ENCODE measurements at regions not wholly inside any gene's neighbourhood (a gene's known extent, or its start where the extent isn't known, plus 50 kb on each side); places are given as distances from the start of the nearest gene placed in this dataset.

- no peak for DNase-seq
- Mint-ChIP-seq H3K4me3 (no peak overlapping the region), H3K9me3 (peaks cover 3% of the 10 kb centered on the region), H3K4me1 (ENCODE audit: low read depth) (no peaks in the 10 kb centered on the region), H3K27me3 (ENCODE audit: low read depth) (peaks cover 2% of the 10 kb centered on the region), H3K36me3 (ENCODE audit: insufficient read depth) (no peaks in the 10 kb centered on the region)
- ATAC-seq = no peak
Observed at GRCh38 chr1:218679391-218679790, 334.3 kb downstream of the TGFB2 start.

GRCh38 chr1:218679988-218680748, 335.0 kb downstream of the TGFB2 start:
- ATAC-seq = no peak
- Mint-ChIP-seq H3K9me3 (peaks cover 3% of the 10 kb centered on the region), H3K4me1 (ENCODE audit: low read depth) (no peaks in the 10 kb centered on the region), H3K36me3 (ENCODE audit: insufficient read depth) (no peaks in the 10 kb centered on the region), H3K4me3 (no peak overlapping the region), H3K27me3 (ENCODE audit: low read depth) (peaks cover 2% of the 10 kb centered on the region)
- DNase-seq = no peak

- DNase-seq = no peak
- Mint-ChIP-seq H3K4me1 (ENCODE audit: low read depth) (no peaks in the 10 kb centered on the region), H3K36me3 (ENCODE audit: insufficient read depth) (no peaks in the 10 kb centered on the region)
Observed at GRCh38 chr1:218683242-218683641, 338.1 kb downstream of the TGFB2 start.

GRCh38 chr1:218686258-218686657, 341.1 kb downstream of the TGFB2 start:
- H3K36me3 Mint-ChIP-seq (ENCODE audit: insufficient read depth) = no peaks in the 10 kb centered on the region
- no peaks in the 10 kb centered on the region for H3K27me3 Mint-ChIP-seq (ENCODE audit: low read depth)
- no peak overlapping the region for H3K4me3 Mint-ChIP-seq
- DNase-seq (no peak), ATAC-seq (no peak)
- no peaks in the 10 kb centered on the region for H3K4me1 Mint-ChIP-seq (ENCODE audit: low read depth)
- peaks cover 3% of the 10 kb centered on the region for H3K9me3 Mint-ChIP-seq

More at GRCh38 chr1:218683242-218683641, 338.1 kb downstream of the TGFB2 start:
- Mint-ChIP-seq H3K4me3 (no peak overlapping the region), H3K9me3 (peaks cover 3% of the 10 kb centered on the region), H3K27me3 (ENCODE audit: low read depth) (no peaks in the 10 kb centered on the region)
- ATAC-seq = no peak

- Mint-ChIP-seq H3K36me3 (ENCODE audit: insufficient read depth) (no peaks in the 10 kb centered on the region), H3K4me3 (no peak overlapping the region), H3K9me3 (peaks cover 2% of the 10 kb centered on the region), H3K27me3 (ENCODE audit: low read depth) (no peaks in the 10 kb centered on the region), H3K4me1 (ENCODE audit: low read depth) (no peaks in the 10 kb centered on the region)
- no peak for DNase-seq
- no peak for ATAC-seq
Observed at GRCh38 chr1:218686761-218687160, 341.6 kb downstream of the TGFB2 start.

GRCh38 chr1:218692808-218693207, 347.7 kb downstream of the TGFB2 start:
- Mint-ChIP-seq H3K9me3 (no peaks in the 10 kb centered on the region), H3K4me1 (ENCODE audit: low read depth) (no peaks in the 10 kb centered on the region), H3K36me3 (ENCODE audit: insufficient read depth) (no peaks in the 10 kb centered on the region), H3K4me3 (no peak overlapping the region), H3K27me3 (ENCODE audit: low read depth) (no peaks in the 10 kb centered on the region)
- DNase-seq (no peak), ATAC-seq (no peak)

- Mint-ChIP-seq H3K4me3 (no peak overlapping the region), H3K9me3 (no peaks in the 10 kb centered on the region), H3K36me3 (ENCODE audit: insufficient read depth) (no peaks in the 10 kb centered on the region), H3K27me3 (ENCODE audit: low read depth) (no peaks in the 10 kb centered on the region), H3K4me1 (ENCODE audit: low read depth) (no peaks in the 10 kb centered on the region)
- ATAC-seq = no peak
- no peak for DNase-seq
Observed at GRCh38 chr1:218693599-218693998, 348.5 kb downstream of the TGFB2 start.

GRCh38 chr1:218694085-218694484, 348.9 kb downstream of the TGFB2 start:
- no peak for ATAC-seq
- H3K9me3 Mint-ChIP-seq = no peaks in the 10 kb centered on the region
- H3K36me3 Mint-ChIP-seq (ENCODE audit: insufficient read depth) = no peaks in the 10 kb centered on the region
- no peak for DNase-seq
- H3K27me3 Mint-ChIP-seq (ENCODE audit: low read depth) = no peaks in the 10 kb centered on the region
- H3K4me3 Mint-ChIP-seq = no peak overlapping the region
- no peaks in the 10 kb centered on the region for H3K4me1 Mint-ChIP-seq (ENCODE audit: low read depth)

GRCh38 chr1:218694636-218695035, 349.5 kb downstream of the TGFB2 start:
- Mint-ChIP-seq H3K4me3 (no peak overlapping the region), H3K27me3 (ENCODE audit: low read depth) (no peaks in the 10 kb centered on the region), H3K4me1 (ENCODE audit: low read depth) (no peaks in the 10 kb centered on the region), H3K36me3 (ENCODE audit: insufficient read depth) (no peaks in the 10 kb centered on the region), H3K9me3 (no peaks in the 10 kb centered on the region)
- ATAC-seq (no peak), DNase-seq (no peak)

GRCh38 chr1:218695525-218695924, 350.4 kb downstream of the TGFB2 start:
- H3K4me1 Mint-ChIP-seq (ENCODE audit: low read depth) = no peaks in the 10 kb centered on the region
- H3K36me3 Mint-ChIP-seq (ENCODE audit: insufficient read depth) = no peaks in the 10 kb centered on the region
- H3K4me3 Mint-ChIP-seq = no peak overlapping the region
- no peak for ATAC-seq
- DNase-seq = no peak
- no peaks in the 10 kb centered on the region for H3K27me3 Mint-ChIP-seq (ENCODE audit: low read depth)
- H3K9me3 Mint-ChIP-seq = no peaks in the 10 kb centered on the region

GRCh38 chr1:218698141-218698540, 353.0 kb downstream of the TGFB2 start:
- ATAC-seq = no peak
- no peaks in the 10 kb centered on the region for H3K36me3 Mint-ChIP-seq (ENCODE audit: insufficient read depth)
- DNase-seq = no peak
- H3K4me1 Mint-ChIP-seq (ENCODE audit: low read depth) = no peaks in the 10 kb centered on the region
- H3K4me3 Mint-ChIP-seq = no peak overlapping the region
- H3K9me3 Mint-ChIP-seq = no peaks in the 10 kb centered on the region
- H3K27me3 Mint-ChIP-seq (ENCODE audit: low read depth) = no peaks in the 10 kb centered on the region

GRCh38 chr1:218699421-218699820, 354.3 kb downstream of the TGFB2 start:
- no peaks in the 10 kb centered on the region for H3K36me3 Mint-ChIP-seq (ENCODE audit: insufficient read depth)
- H3K27me3 Mint-ChIP-seq (ENCODE audit: low read depth) = no peaks in the 10 kb centered on the region
- H3K4me3 Mint-ChIP-seq = no peak overlapping the region
- ATAC-seq (no peak), DNase-seq (no peak)
- H3K9me3 Mint-ChIP-seq = no peaks in the 10 kb centered on the region
- H3K4me1 Mint-ChIP-seq (ENCODE audit: low read depth) = no peaks in the 10 kb centered on the region

- DNase-seq (no peak), ATAC-seq (no peak)
- Mint-ChIP-seq H3K4me1 (ENCODE audit: low read depth) (no peaks in the 10 kb centered on the region), H3K36me3 (ENCODE audit: insufficient read depth) (no peaks in the 10 kb centered on the region), H3K9me3 (no peaks in the 10 kb centered on the region), H3K27me3 (ENCODE audit: low read depth) (no peaks in the 10 kb centered on the region), H3K4me3 (no peak overlapping the region)
Observed at GRCh38 chr1:218699865-218700264, 354.7 kb downstream of the TGFB2 start.

GRCh38 chr1:218700666-218701065, 355.5 kb downstream of the TGFB2 start:
- ATAC-seq (no peak), DNase-seq (no peak)
- Mint-ChIP-seq H3K27me3 (ENCODE audit: low read depth) (no peaks in the 10 kb centered on the region), H3K9me3 (no peaks in the 10 kb centered on the region), H3K4me3 (no peak overlapping the region), H3K4me1 (ENCODE audit: low read depth) (no peaks in the 10 kb centered on the region), H3K36me3 (ENCODE audit: insufficient read depth) (no peaks in the 10 kb centered on the region)

GRCh38 chr1:218701131-218701530, 356.0 kb downstream of the TGFB2 start:
- ATAC-seq (no peak), DNase-seq (no peak)
- Mint-ChIP-seq H3K9me3 (no peaks in the 10 kb centered on the region), H3K4me1 (ENCODE audit: low read depth) (no peaks in the 10 kb centered on the region), H3K36me3 (ENCODE audit: insufficient read depth) (no peaks in the 10 kb centered on the region), H3K4me3 (no peak overlapping the region), H3K27me3 (ENCODE audit: low read depth) (no peaks in the 10 kb centered on the region)
